T-helper 2 cell treated with Interferon-gamma antibody and Interleukin-4, amounts not matched to agents 5 μg/mL and 100 μg/mL, for 36 hours (primary cell): ENCODE measurements at regions not wholly inside any gene's neighbourhood (a gene's known extent, or its start where the extent isn't known, plus 50 kb on each side); places are given as distances from the start of the nearest gene placed in this dataset.
"Not testable (repeated sequence)": the region's sequence is repeated elsewhere in the genome, so short reads cannot be mapped to it uniquely, and the experiment has no call there.

Experiments
- DNase-seq: peaks from one replicate; pipeline ENCODE4 v3.0.0; 2021; ENCODE audit warnings: low spot score
- H3K27ac Mint-ChIP-seq: one replicate; pipeline ENCODE4 v1.8.0; 2021; ENCODE audit warnings: mild to moderate bottlenecking, mixed read lengths
- H3K27me3 Mint-ChIP-seq: one replicate; pipeline ENCODE4 v1.8.0; 2021; ENCODE audit warnings: low read depth, mixed read lengths
- H3K36me3 Mint-ChIP-seq: one replicate; pipeline ENCODE4 v1.8.0; 2021; ENCODE audit warnings: low read depth, mixed read lengths
- H3K4me1 Mint-ChIP-seq: one replicate; pipeline ENCODE4 v1.8.0; 2021; ENCODE audit warnings: low read depth, mixed read lengths
- H3K4me3 Mint-ChIP-seq: one replicate; pipeline ENCODE4 v1.8.0; 2022; ENCODE audit warnings: mild to moderate bottlenecking, moderate library complexity, mixed read lengths
- H3K9me3 Mint-ChIP-seq: one replicate; pipeline ENCODE4 v1.8.0; 2021; ENCODE audit warnings: mixed read lengths

GRCh38 chr14:96686126-96686525 is 111.1 kb upstream of the VRK1 start:
- no peaks in the 10 kb centered on the region for H3K4me1 Mint-ChIP-seq
- no peak overlapping the region for H3K4me3 Mint-ChIP-seq
- H3K36me3 Mint-ChIP-seq = no peaks in the 10 kb centered on the region
- no peak for DNase-seq
- H3K9me3 Mint-ChIP-seq = no peaks in the 10 kb centered on the region
- H3K27me3 Mint-ChIP-seq = peaks cover 6% of the 10 kb centered on the region
- H3K27ac Mint-ChIP-seq = no peak overlapping the region

- H3K36me3 Mint-ChIP-seq = no peaks in the 10 kb centered on the region
- no peak overlapping the region for H3K27ac Mint-ChIP-seq
- H3K27me3 Mint-ChIP-seq = peaks cover 4% of the 10 kb centered on the region
- H3K4me1 Mint-ChIP-seq = no peaks in the 10 kb centered on the region
- no peak overlapping the region for H3K4me3 Mint-ChIP-seq
- no peak for DNase-seq
- H3K9me3 Mint-ChIP-seq = no peaks in the 10 kb centered on the region
Observed at GRCh38 chr14:96688629-96689028, 108.6 kb upstream of the VRK1 start.

- DNase-seq = no peak
- H3K27me3 Mint-ChIP-seq = peaks cover 3% of the 10 kb centered on the region
- H3K4me1 Mint-ChIP-seq = no peaks in the 10 kb centered on the region
- H3K27ac Mint-ChIP-seq = no peak overlapping the region
- H3K36me3 Mint-ChIP-seq = no peaks in the 10 kb centered on the region
- H3K9me3 Mint-ChIP-seq = no peaks in the 10 kb centered on the region
- no peak overlapping the region for H3K4me3 Mint-ChIP-seq
Observed at GRCh38 chr14:96690713-96691383, 106.3 kb upstream of the VRK1 start.

GRCh38 chr14:96693252-96693820 is 103.8 kb upstream of the VRK1 start:
- Mint-ChIP-seq H3K9me3 (no peaks in the 10 kb centered on the region), H3K27ac (no peak overlapping the region), H3K36me3 (no peaks in the 10 kb centered on the region), H3K4me3 (no peak overlapping the region), H3K4me1 (no peaks in the 10 kb centered on the region), H3K27me3 (peaks cover 3% of the 10 kb centered on the region)
- DNase-seq = no peak

- no peaks in the 10 kb centered on the region for H3K27me3 Mint-ChIP-seq
- DNase-seq = no peak
- no peaks in the 10 kb centered on the region for H3K36me3 Mint-ChIP-seq
- no peak overlapping the region for H3K4me3 Mint-ChIP-seq
- H3K9me3 Mint-ChIP-seq = no peaks in the 10 kb centered on the region
- no peak overlapping the region for H3K27ac Mint-ChIP-seq
- H3K4me1 Mint-ChIP-seq = no peaks in the 10 kb centered on the region
Observed at GRCh38 chr14:96693987-96694386, 103.2 kb upstream of the VRK1 start.

GRCh38 chr14:96698960-96699539 is 98.1 kb upstream of the VRK1 start:
- Mint-ChIP-seq H3K4me1 (no peaks in the 10 kb centered on the region), H3K9me3 (no peaks in the 10 kb centered on the region), H3K27me3 (no peaks in the 10 kb centered on the region), H3K27ac (no peak overlapping the region), H3K4me3 (no peak overlapping the region), H3K36me3 (no peaks in the 10 kb centered on the region)
- DNase-seq = no peak

- DNase-seq = no peak
- no peak overlapping the region for H3K4me3 Mint-ChIP-seq
- no peaks in the 10 kb centered on the region for H3K36me3 Mint-ChIP-seq
- no peak overlapping the region for H3K27ac Mint-ChIP-seq
- H3K4me1 Mint-ChIP-seq = no peaks in the 10 kb centered on the region
- H3K27me3 Mint-ChIP-seq = no peaks in the 10 kb centered on the region
- no peaks in the 10 kb centered on the region for H3K9me3 Mint-ChIP-seq
Observed at GRCh38 chr14:96699666-96700065, 97.5 kb upstream of the VRK1 start.

- no peaks in the 10 kb centered on the region for H3K9me3 Mint-ChIP-seq
- H3K27me3 Mint-ChIP-seq = no peaks in the 10 kb centered on the region
- no peak overlapping the region for H3K4me3 Mint-ChIP-seq
- H3K36me3 Mint-ChIP-seq = no peaks in the 10 kb centered on the region
- H3K4me1 Mint-ChIP-seq = no peaks in the 10 kb centered on the region
- H3K27ac Mint-ChIP-seq = no peak overlapping the region
- no peak for DNase-seq
Observed at GRCh38 chr14:96702831-96703230, 94.4 kb upstream of the VRK1 start.

- Mint-ChIP-seq H3K4me1 (no peaks in the 10 kb centered on the region), H3K27me3 (no peaks in the 10 kb centered on the region), H3K27ac (no peak overlapping the region), H3K36me3 (no peaks in the 10 kb centered on the region), H3K4me3 (no peak overlapping the region), H3K9me3 (no peaks in the 10 kb centered on the region)
- DNase-seq = no peak
Observed at GRCh38 chr14:96705422-96706092, 91.6 kb upstream of the VRK1 start.

- H3K9me3 Mint-ChIP-seq = no peaks in the 10 kb centered on the region
- no peak overlapping the region for H3K4me3 Mint-ChIP-seq
- no peaks in the 10 kb centered on the region for H3K36me3 Mint-ChIP-seq
- H3K4me1 Mint-ChIP-seq = no peaks in the 10 kb centered on the region
- H3K27ac Mint-ChIP-seq = no peak overlapping the region
- no peaks in the 10 kb centered on the region for H3K27me3 Mint-ChIP-seq
- DNase-seq = no peak
Observed at GRCh38 chr14:96706893-96707292, 90.3 kb upstream of the VRK1 start.

GRCh38 chr14:96710060-96710666 is 87.0 kb upstream of the VRK1 start:
- peaks cover 9% of the 10 kb centered on the region for H3K27me3 Mint-ChIP-seq
- H3K27ac Mint-ChIP-seq = no peak overlapping the region
- no peaks in the 10 kb centered on the region for H3K9me3 Mint-ChIP-seq
- no peaks in the 10 kb centered on the region for H3K4me1 Mint-ChIP-seq
- no peak for DNase-seq
- H3K4me3 Mint-ChIP-seq = no peak overlapping the region
- no peaks in the 10 kb centered on the region for H3K36me3 Mint-ChIP-seq

- Mint-ChIP-seq H3K4me1 (no peaks in the 10 kb centered on the region), H3K36me3 (no peaks in the 10 kb centered on the region), H3K4me3 (no peak overlapping the region), H3K9me3 (no peaks in the 10 kb centered on the region), H3K27ac (no peak overlapping the region), H3K27me3 (peaks cover 9% of the 10 kb centered on the region)
- DNase-seq = no peak
Observed at GRCh38 chr14:96711559-96712267, 85.5 kb upstream of the VRK1 start.

GRCh38 chr14:96713426-96713825 is 83.8 kb upstream of the VRK1 start:
- no peaks in the 10 kb centered on the region for H3K36me3 Mint-ChIP-seq
- no peak overlapping the region for H3K27ac Mint-ChIP-seq
- H3K9me3 Mint-ChIP-seq = no peaks in the 10 kb centered on the region
- no peak for DNase-seq
- peaks cover 9% of the 10 kb centered on the region for H3K27me3 Mint-ChIP-seq
- no peaks in the 10 kb centered on the region for H3K4me1 Mint-ChIP-seq
- no peak overlapping the region for H3K4me3 Mint-ChIP-seq

GRCh38 chr14:96714537-96714936 is 82.6 kb upstream of the VRK1 start:
- not testable (repeated sequence) for H3K27me3 Mint-ChIP-seq, DNase-seq, H3K9me3 Mint-ChIP-seq, H3K4me1 Mint-ChIP-seq, H3K36me3 Mint-ChIP-seq, H3K27ac Mint-ChIP-seq, H3K4me3 Mint-ChIP-seq
